ENCODE measurements at regions not wholly inside any gene's neighbourhood (a gene's known extent, or its start where the extent isn't known, plus 50 kb on each side); places are given as distances from the start of the nearest gene placed in this dataset.
"Not testable (repeated sequence)": the region's sequence is repeated elsewhere in the genome, so short reads cannot be mapped to it uniquely, and the experiment has no call there.

DNA sequence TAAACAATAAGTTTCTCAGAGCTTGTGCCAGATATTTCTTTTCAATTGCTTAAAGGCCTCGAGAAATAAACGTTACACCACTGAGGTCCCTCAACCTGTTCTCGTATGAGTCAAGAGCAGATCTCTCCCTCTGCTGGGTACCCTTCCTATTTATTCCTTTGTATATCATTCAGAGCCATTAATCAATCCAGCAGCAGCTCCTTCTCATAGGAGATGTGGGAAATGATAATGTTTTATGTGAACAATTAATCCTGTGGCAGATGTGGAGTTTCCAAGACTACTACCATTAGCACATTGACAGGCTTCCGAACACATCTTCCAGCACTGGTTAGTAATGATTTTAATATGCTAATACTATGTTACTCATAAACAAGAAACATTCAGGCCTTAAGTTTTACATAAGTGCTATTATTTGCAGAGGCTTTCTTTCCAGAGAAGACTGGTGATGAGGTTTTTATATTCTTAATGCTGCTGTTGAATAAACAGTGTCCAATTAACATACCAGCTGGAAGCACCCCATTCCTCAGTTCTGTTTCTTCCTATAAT is 196.5 kb downstream of the ZNF608 start:
- no peak for DNase-seq (ENCODE audit: low spot score)

DNA sequence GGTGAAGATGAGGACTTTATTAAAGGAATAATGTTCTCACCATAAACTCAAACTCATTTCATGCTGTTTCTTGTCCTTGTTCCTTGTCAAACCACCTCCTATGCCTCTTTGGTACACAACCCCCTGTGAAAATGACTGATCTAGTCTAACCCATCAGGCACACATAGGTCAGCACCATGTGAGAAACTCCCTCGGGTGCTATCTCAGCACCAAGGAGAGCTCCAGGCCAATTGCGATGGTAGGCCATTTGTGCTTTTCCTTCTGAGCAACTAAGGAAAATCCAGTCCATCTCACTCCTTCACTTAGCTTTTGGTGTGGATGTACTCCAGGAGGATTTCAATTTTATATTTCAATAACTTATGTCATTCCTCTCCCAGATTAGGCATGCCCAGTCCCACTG is 199.8 kb downstream of the ZNF608 start:
- no peak for DNase-seq (ENCODE audit: low spot score)

- no peak for DNase-seq (ENCODE audit: low spot score)
Observed at GRCh38 chr5:124544366-124545055, 201.9 kb downstream of the ZNF608 start.

DNA sequence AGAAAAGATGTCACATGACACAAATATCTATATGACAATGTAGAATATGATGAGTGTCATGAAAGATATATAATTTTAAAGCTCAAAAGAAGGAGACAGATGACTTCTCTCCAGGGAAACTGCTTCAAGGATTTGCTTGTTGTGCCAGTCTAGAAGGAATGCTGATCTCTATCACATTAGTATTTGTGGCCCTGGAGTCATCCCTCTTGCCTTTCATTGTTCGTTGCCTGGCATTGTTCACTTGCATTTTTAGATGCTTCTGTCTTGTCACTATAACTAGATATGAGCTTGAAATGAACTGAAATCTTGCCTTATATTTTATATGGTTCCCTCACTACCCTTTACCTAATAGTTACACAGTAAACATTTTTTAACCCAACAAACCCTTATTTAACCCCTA is 207.5 kb downstream of the ZNF608 start:
- no peak for DNase-seq (ENCODE audit: low spot score)

- DNase-seq (ENCODE audit: low spot score), result no peak
Observed at GRCh38 chr5:124538191-124538590, 208.2 kb downstream of the ZNF608 start.

GRCh38 chr5:124537522-124537921 is 208.9 kb downstream of the ZNF608 start:
- no peak for DNase-seq (ENCODE audit: low spot score)

- no peak for DNase-seq (ENCODE audit: low spot score)
Observed at GRCh38 chr5:124537107-124537506, 209.3 kb downstream of the ZNF608 start.

- no peak for DNase-seq (ENCODE audit: low spot score)
Observed at GRCh38 chr5:124536333-124536732, 210.1 kb downstream of the ZNF608 start.

GRCh38 chr5:124530916-124531315 is 215.5 kb downstream of the ZNF608 start:
- no peak for DNase-seq (ENCODE audit: low spot score)

DNA sequence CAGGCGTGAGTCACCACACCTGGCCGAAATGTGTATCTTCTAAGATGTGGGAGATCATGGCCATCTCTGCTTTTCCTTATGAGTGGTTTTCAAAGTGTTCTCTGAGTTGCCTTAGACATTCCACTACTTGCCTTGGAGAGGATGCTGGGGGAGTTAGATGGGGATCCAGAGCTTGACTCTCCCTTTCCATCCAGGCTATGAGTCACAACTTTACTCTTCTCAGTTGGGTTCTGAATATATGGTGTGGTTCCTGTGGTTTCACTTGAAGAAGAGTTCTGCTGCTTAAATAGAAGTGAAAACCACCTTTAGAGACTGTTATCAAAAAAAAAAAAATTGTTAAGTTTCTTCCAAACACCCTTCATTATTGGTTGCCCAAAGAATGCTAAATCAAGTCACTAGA is 217.6 kb downstream of the ZNF608 start:
- DNase-seq (ENCODE audit: low spot score), result no peak

DNA sequence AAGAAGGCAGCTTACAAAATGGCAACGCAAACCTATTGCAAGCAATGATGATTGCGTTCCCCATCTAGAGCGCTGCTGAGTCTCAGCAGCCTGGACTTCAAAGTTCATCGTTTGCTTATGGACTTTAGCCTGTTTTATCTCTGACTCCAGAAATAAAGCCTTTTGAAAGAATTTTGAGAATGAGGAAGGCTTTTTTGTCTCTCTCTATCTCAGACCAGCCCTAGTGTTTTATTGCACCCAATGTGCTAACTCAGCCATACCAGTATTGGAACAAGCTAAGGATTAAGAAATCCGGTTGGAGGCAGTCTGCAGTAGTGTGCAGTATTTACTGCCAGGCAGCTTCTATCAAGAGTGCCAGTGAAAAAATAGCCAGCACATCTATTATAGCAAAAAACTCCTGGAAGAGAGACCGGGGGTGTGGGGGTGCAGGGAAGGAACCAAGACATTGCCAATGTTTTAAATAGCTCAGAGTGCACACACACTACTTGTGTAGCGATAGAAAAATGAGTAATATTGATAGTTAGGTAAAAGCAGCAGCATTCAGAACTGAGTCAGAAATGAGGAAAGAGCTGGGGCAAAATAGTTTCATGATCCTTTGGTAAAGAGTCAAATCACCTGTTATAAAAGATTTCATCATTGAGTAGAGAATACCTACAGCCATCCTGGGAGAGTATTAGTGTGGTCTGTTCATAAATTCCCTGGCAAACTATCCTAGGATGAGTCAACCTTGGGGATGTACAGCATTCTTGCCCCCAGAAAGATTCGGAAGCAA is 219.0 kb downstream of the ZNF608 start:
- DNase-seq (ENCODE audit: low spot score), result no peak

DNA sequence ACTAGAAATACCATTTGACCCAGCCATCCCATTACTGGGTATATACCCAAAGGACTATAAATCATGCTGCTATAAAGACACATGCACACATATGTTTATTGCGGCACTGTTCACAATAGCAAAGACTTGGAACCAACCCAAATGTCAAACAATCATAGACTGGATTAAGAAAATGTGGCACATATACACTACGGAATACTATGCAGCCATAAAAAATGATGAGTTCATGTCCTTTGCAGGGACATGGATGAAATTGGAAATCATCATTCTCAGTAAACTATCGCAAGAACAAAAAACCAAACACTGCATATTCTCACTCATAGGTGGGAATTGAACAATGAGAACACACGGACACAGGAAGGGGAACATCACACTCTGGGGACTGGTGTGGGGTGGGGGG is 220.4 kb downstream of the ZNF608 start:
- DNase-seq (ENCODE audit: low spot score), result not testable (repeated sequence)

DNA sequence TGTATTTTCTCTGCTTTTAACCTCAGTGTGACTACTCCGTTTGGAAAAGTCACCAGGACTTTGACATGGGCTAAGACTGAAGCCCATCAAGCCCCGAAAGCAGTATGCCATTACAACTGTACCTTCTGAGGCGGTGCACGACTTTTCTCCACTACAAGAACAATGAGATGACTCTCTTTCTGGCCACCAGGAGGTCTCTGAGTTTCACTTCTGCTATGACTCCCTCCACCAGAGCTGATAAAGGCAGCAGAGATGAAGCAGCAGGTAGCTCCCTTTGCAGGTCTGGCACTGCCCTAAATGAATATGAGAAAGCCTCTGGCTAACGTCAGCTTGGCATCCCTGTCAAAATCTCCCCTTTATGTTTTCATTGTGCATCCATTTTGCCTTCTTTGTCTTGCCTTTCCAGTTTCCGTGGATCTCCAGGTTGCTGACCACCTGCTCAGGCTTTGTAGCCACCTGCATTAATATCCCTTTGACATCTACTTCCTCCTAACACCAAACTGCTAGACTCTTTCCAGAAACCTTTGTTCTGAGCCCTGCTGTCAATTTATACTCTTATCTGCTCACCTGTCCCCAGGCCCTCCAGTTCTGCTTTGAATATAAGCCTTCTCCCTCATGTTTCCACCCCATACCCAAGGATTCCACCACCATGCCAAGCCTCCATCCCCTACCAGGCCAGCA is 221.7 kb downstream of the ZNF608 start:
- DNase-seq (ENCODE audit: low spot score), result no peak

DNA sequence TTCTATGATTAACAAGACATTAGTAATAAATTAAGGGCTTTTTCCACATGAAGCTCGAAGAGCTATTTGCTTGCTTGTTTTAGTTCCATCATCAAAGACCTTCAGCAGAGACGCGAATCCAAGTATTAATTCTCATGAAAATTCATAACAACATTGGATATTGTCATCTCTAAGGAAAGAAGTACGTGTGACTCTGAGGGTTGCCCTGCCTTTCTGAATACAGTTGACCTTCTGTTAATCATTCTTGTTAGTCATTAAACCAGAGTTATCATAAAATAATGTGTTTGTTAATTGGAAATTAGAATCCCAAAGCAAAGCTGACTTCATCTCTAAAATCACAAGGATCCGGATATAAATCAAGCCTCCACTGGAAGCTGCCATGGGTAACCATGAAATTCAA is 222.5 kb downstream of the ZNF608 start:
- no peak for DNase-seq (ENCODE audit: low spot score)

- no peak for DNase-seq (ENCODE audit: low spot score)
Observed at GRCh38 chr5:124522992-124523391, 223.4 kb downstream of the ZNF608 start.

DNA sequence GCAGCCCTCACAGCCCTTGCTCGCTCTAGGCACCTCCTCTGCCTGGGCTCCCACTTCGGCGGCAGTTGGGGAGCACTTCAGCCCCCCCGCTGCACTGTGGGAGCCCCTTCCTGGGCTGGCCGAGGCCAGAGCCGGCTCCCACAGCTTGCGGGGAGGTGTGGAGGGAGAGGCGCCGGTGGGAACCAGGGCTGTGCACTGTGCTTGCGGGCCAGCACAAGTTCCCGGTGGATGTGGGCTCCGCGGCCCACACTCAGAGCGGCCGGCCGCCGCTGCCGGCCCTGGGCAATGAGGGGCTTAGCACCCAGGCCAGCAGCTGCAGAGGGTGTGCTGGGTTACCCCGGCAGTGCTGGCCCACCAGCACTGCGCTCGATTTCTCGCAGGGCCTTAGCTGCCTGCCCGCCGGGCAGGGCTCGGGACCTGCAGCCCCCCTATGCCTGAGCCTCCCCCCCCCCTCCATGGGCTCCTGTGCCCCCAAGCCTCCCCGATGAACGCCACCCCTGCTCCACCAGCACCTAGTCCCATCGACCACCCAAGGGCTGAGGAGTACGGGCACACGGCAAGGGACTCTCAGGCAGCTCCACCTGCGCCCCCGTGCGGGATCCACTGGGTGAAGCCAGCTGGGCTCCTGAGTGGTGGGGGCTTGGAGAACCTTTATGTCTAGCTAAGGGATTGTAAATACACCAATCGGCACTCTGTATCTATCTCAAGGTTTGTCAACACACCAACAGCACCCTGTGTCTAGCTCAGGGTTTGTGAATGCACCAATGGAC is 224.8 kb downstream of the ZNF608 start:
- DNase-seq (ENCODE audit: low spot score), result no peak

GRCh38 chr5:124519396-124519795 is 227.0 kb downstream of the ZNF608 start:
- DNase-seq (ENCODE audit: low spot score), result no peak

- DNase-seq (ENCODE audit: low spot score), result no peak
Observed at GRCh38 chr5:124516567-124516966, 229.9 kb downstream of the ZNF608 start.

- DNase-seq (ENCODE audit: low spot score), result no peak
Observed at GRCh38 chr5:124515497-124516245, 230.8 kb downstream of the ZNF608 start.

DNA sequence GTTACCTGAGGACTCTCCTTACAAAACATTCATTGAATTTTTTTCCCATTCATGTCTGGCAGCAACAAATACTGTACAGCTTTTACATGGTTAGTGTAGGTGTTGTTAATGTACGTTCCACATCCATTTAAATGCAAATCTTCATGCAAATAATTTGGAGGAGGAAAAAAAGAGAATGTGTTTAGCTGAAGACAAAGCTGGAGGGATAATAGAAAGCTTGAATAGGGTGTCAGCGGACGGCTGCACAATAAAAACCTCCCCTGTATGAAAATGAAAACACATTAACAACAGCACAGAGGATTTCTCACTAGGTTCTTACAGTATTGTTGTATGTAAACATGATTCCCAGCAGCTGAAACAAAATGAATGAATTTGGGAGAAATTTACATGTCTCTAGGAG is 231.5 kb downstream of the ZNF608 start:
- no peak for DNase-seq (ENCODE audit: low spot score)

DNA sequence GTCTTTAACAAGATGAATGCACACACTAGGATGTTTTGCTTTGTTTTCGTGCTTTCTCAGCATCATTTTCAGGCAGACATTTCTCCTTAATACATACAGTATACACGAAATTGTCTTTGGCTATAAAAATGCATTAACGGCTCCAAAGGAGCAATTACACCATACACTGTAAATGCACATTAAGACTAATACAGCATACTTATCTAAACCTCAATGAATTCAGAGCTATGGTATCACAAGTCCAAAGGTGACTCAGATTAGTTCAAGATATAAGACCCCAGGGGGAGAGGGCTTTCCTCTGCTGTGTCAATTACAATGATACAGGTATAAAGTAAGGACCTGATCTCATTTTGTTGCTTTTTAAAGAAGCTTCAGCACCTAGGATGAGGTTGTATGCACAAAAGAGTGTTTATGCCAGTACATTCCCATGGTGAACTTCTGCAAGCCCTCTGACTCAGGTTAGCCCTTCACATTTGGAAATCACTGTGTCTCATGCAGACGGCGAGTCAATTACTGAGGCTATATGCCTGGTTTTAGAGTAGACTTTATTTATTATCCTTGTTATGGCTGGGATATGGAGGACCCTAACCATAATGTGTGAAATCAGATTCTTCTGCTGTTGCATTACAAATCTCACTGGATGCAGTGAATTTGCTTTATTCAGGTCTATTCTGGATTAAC is 233.3 kb downstream of the ZNF608 start:
- DNase-seq (ENCODE audit: low spot score), result no peak

Measured in ecto neural progenitor cell (in vitro differentiated cells).